ENCODE measurements at regions not wholly inside any gene's neighbourhood (a gene's known extent, or its start where the extent isn't known, plus 50 kb on each side); places are given as distances from the start of the nearest gene placed in this dataset.

GRCh38 chr6:154592199-154592860 is 81.8 kb upstream of the CNKSR3 start:
- Histone ChIP-seq H3K27ac (no peak overlapping the region), H3K9ac (no peak overlapping the region), H3K9me3 (ENCODE audit: low read depth) (no peaks in the 10 kb centered on the region), H2AFZ (replicated peaks) (peak overlapping the region; percentile 98), H3F3A (ENCODE audit: low read depth) (peaks cover 16% of the 10 kb centered on the region), H3K4me3 (no peak overlapping the region), H3K4me2 (no peak overlapping the region), H4K20me1 (ENCODE audit: low read depth) (no peaks in the 10 kb centered on the region), H3K79me2 (ENCODE audit: low read depth) (no peaks in the 10 kb centered on the region), H3K27me3 (no peaks in the 10 kb centered on the region), H3K4me1 (peaks cover 27% of the 10 kb centered on the region), H3K36me3 (no peaks in the 10 kb centered on the region)
- Mint-ChIP-seq H3K36me3 (no peaks in the 10 kb centered on the region), H3K4me1 (peaks cover 7% of the 10 kb centered on the region), H3K27me3 (ENCODE audit: insufficient read depth, low read depth) (peaks cover 8% of the 10 kb centered on the region), H3K27ac (no peak overlapping the region), H3K4me3 (no peak overlapping the region), H3K9me3 (no peaks in the 10 kb centered on the region)
- no peak for TF ChIP-seq EZH2phosphoT487 (IDR thresholded peaks at IDR 0.05)
- TF ChIP-seq EZH2 (IDR thresholded peaks at IDR 0.05), result no peak
- TF ChIP-seq, protein P1, sequence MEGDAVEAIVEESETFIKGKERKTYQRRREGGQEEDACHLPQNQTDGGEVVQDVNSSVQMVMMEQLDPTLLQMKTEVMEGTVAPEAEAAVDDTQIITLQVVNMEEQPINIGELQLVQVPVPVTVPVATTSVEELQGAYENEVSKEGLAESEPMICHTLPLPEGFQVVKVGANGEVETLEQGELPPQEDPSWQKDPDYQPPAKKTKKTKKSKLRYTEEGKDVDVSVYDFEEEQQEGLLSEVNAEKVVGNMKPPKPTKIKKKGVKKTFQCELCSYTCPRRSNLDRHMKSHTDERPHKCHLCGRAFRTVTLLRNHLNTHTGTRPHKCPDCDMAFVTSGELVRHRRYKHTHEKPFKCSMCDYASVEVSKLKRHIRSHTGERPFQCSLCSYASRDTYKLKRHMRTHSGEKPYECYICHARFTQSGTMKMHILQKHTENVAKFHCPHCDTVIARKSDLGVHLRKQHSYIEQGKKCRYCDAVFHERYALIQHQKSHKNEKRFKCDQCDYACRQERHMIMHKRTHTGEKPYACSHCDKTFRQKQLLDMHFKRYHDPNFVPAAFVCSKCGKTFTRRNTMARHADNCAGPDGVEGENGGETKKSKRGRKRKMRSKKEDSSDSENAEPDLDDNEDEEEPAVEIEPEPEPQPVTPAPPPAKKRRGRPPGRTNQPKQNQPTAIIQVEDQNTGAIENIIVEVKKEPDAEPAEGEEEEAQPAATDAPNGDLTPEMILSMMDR (IDR thresholded peaks at IDR 0.05), result no peak
- DNase-seq (ENCODE audit: low spot score), result no peak

GRCh38 chr6:154593122-154593521 is 82.6 kb upstream of the CNKSR3 start:
- Mint-ChIP-seq H3K27ac (no peak overlapping the region), H3K4me1 (peaks cover 12% of the 10 kb centered on the region), H3K36me3 (no peaks in the 10 kb centered on the region), H3K4me3 (no peak overlapping the region), H3K9me3 (no peaks in the 10 kb centered on the region), H3K27me3 (ENCODE audit: insufficient read depth, low read depth) (peaks cover 8% of the 10 kb centered on the region)
- H3K79me2 ChIP-seq (ENCODE audit: low read depth), result no peaks in the 10 kb centered on the region
- H3K9me3 ChIP-seq (ENCODE audit: low read depth), result no peaks in the 10 kb centered on the region
- H3K4me2 ChIP-seq, result no peak overlapping the region
- H4K20me1 ChIP-seq (ENCODE audit: low read depth), result no peaks in the 10 kb centered on the region
- H3K27ac ChIP-seq, result no peak overlapping the region
- H3K9ac ChIP-seq, result no peak overlapping the region
- no peak for TF ChIP-seq EZH2phosphoT487 (IDR thresholded peaks at IDR 0.05)
- TF ChIP-seq EZH2 (IDR thresholded peaks at IDR 0.05), result no peak
- TF ChIP-seq, protein P1 (IDR thresholded peaks at IDR 0.05), result no peak
- H3K4me3 ChIP-seq, result no peak overlapping the region
- no peaks in the 10 kb centered on the region for H3K27me3 ChIP-seq
- peaks cover 16% of the 10 kb centered on the region for H3F3A ChIP-seq (ENCODE audit: low read depth)
- no peaks in the 10 kb centered on the region for H3K36me3 ChIP-seq
- no peak for DNase-seq (ENCODE audit: low spot score)
- peak overlapping the region; percentile 98 for H2AFZ ChIP-seq (replicated peaks)
- peaks cover 29% of the 10 kb centered on the region for H3K4me1 ChIP-seq

GRCh38 chr6:154594496-154595198 is 84.2 kb upstream of the CNKSR3 start:
- DNase-seq (ENCODE audit: low spot score), result no peak
- Histone ChIP-seq H3K27me3 (no peaks in the 10 kb centered on the region), H3K4me2 (no peak overlapping the region), H3K4me3 (no peak overlapping the region), H2AFZ (replicated peaks) (no peak overlapping the region), H4K20me1 (ENCODE audit: low read depth) (no peaks in the 10 kb centered on the region), H3K4me1 (peaks cover 40% of the 10 kb centered on the region), H3K79me2 (ENCODE audit: low read depth) (no peaks in the 10 kb centered on the region), H3K9me3 (ENCODE audit: low read depth) (no peaks in the 10 kb centered on the region), H3K36me3 (no peaks in the 10 kb centered on the region), H3F3A (ENCODE audit: low read depth) (peaks cover 16% of the 10 kb centered on the region), H3K27ac (no peak overlapping the region), H3K9ac (no peak overlapping the region)
- Mint-ChIP-seq H3K27ac (no peak overlapping the region), H3K9me3 (no peaks in the 10 kb centered on the region), H3K27me3 (ENCODE audit: insufficient read depth, low read depth) (peaks cover 8% of the 10 kb centered on the region), H3K4me3 (no peak overlapping the region), H3K4me1 (peaks cover 17% of the 10 kb centered on the region), H3K36me3 (no peaks in the 10 kb centered on the region)
- TF ChIP-seq EZH2 (IDR thresholded peaks at IDR 0.05) (no peak), EZH2phosphoT487 (IDR thresholded peaks at IDR 0.05) (no peak)
- TF ChIP-seq, protein P1 (IDR thresholded peaks at IDR 0.05), result no peak

Measured in neural progenitor cell (in vitro differentiated cells).